PC-3 (cell line): ENCODE measurements at regions not wholly inside any gene's neighbourhood (a gene's known extent, or its start where the extent isn't known, plus 50 kb on each side); places are given as distances from the start of the nearest gene placed in this dataset.
"Not testable (repeated sequence)": the region's sequence is repeated elsewhere in the genome, so short reads cannot be mapped to it uniquely, and the experiment has no call there.

Experiments used
- ATAC-seq: fragments of 200-7000 bp; cut with Tn5 transposase; 2 replicates; pipeline ENCODE4 v1.9.1; 2020; ENCODE audit warnings: mild to moderate bottlenecking, moderate library complexity
- BruUV-seq: library from RNA; stranded (reverse); fragments of 400-500 nt; replicated peaks from 2 replicates; lab custom pipeline; 2021; lab: Mats Ljungman, UMichigan
- CTCF ChIA-PET: fragments of 300-600 bp; sonication (Branson Sonifier 250); formaldehyde crosslinking; loops from one replicate; lab custom pipeline; 2022; ENCODE audit warnings: antibody characterized with exemption; lab: Charles Lee
- POLR2A ChIA-PET: fragments of 300-600 bp; sonication (Branson Sonifier 250); formaldehyde crosslinking; loops from one replicate; lab custom pipeline; 2022; ENCODE audit warnings: antibody characterized with exemption; ENCODE audit not compliant: unreplicated experiment; lab: Charles Lee
- DNase-seq: peaks from one replicate; pipeline ENCODE4 v3.0.0-alpha.2; 2015
- H2AFZ ChIP-seq: fragments of 300-600 bp; sonication (generic); 2 replicates; pipeline ENCODE4 v1.6.0; 2016; ENCODE audit warnings: antibody characterized with exemption, low read length
- H3F3A ChIP-seq: fragments of 300-600 bp; sonication (generic); one replicate; pipeline ENCODE4 v1.6.0; 2017; ENCODE audit warnings: antibody characterized with exemption, low read length, control low read depth, mild to moderate bottlenecking; ENCODE audit not compliant: unreplicated experiment
- H3K27ac ChIP-seq: fragments of 300-600 bp; sonication (generic); 2 replicates; pipeline ENCODE4 v1.5.1; 2016; ENCODE audit warnings: mild to moderate bottlenecking, low read length
- H3K27me3 ChIP-seq: fragments of 300-600 bp; sonication (generic); 2 replicates; pipeline ENCODE4 v1.6.1; 2016; ENCODE audit warnings: low read length, mixed read lengths
- H3K36me3 ChIP-seq: fragments of 300-600 bp; sonication (generic); 2 replicates; pipeline ENCODE4 v1.6.1; 2016; ENCODE audit warnings: low read depth, mixed run types, low read length, mixed read lengths
- H3K4me1 ChIP-seq: fragments of 300-600 bp; sonication (generic); 2 replicates; pipeline ENCODE4 v1.5.1; 2016; ENCODE audit warnings: low read length; ENCODE audit not compliant: insufficient read depth
- H3K4me2 ChIP-seq: fragments of 300-600 bp; sonication (generic); 2 replicates; pipeline ENCODE4 v1.6.0; 2016; ENCODE audit warnings: low read length
- H3K4me3 ChIP-seq: fragments of 300-600 bp; sonication (generic); 2 replicates; pipeline ENCODE4 v1.5.1; 2016; ENCODE audit warnings: mild to moderate bottlenecking, low read length, mixed read lengths
- H3K79me2 ChIP-seq: fragments of 300-600 bp; sonication (generic); 2 replicates; pipeline ENCODE4 v1.6.1; 2017; ENCODE audit warnings: low read length, mixed read lengths
- H3K9ac ChIP-seq: fragments of 300-600 bp; sonication (generic); 2 replicates; pipeline ENCODE4 v1.6.0; 2016; ENCODE audit warnings: mild to moderate bottlenecking, low read length
- H3K9me2 ChIP-seq: fragments of 300-600 bp; sonication (generic); replicated peaks from 2 replicates; pipeline ENCODE4 v1.6.1; 2016; ENCODE audit warnings: mixed run types, low read length, mixed read lengths
- H3K9me3 ChIP-seq: fragments of 300-600 bp; sonication (generic); 2 replicates; pipeline ENCODE4 v1.6.1; 2016; ENCODE audit warnings: low read length, mixed read lengths
- H4K20me1 ChIP-seq: fragments of 300-600 bp; sonication (generic); 2 replicates; pipeline ENCODE4 v1.6.1; 2016; ENCODE audit warnings: low read length, mixed read lengths
- intact Hi-C: fragments of 100-400 bp; cut with micrococcal nuclease; formaldehyde crosslinking; loops from 2 replicates; pipeline ENCODE4 v1.9.0; 2023
- TF ChIP-seq, protein P1 (sequence below): fragments of 300-600 bp; sonication (generic); conservative IDR thresholded peaks from 2 replicates; pipeline ENCODE4 v1.5.1; 2017; ENCODE audit warnings: antibody characterized with exemption, low read depth, mild to moderate bottlenecking, low read length

DNA sequence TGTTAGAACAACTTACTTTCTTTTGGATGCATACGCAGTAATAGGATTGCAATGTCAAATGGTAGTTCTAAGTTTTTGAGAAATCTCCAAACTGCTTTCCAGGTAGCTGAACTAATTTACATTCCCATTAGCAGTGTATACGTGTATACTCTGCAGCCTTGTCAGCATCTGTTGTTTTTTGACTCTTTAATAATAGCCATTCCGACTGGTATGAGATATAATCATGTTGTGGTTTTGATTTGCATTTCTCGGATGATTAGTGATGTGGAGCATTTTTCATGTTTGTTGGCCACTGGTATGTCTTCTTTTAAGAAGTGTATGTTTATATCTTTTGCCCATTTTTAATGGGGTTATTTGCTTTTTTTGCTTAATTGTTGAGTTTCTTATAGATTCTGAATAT, 76.9 kb upstream of the HNRNPA1L2 start:
- H3K79me2 ChIP-seq, H4K20me1 ChIP-seq, H3K4me3 ChIP-seq, H3K9ac ChIP-seq, H3K9me2 ChIP-seq, H3K36me3 ChIP-seq, BruUV-seq, ATAC-seq, H3K9me3 ChIP-seq, H3K4me2 ChIP-seq, H2AFZ ChIP-seq, H3K27ac ChIP-seq, CTCF ChIA-PET, H3F3A ChIP-seq, intact Hi-C loops, H3K27me3 ChIP-seq, DNase-seq, POLR2A ChIA-PET, H3K4me1 ChIP-seq: not testable (repeated sequence)

DNA sequence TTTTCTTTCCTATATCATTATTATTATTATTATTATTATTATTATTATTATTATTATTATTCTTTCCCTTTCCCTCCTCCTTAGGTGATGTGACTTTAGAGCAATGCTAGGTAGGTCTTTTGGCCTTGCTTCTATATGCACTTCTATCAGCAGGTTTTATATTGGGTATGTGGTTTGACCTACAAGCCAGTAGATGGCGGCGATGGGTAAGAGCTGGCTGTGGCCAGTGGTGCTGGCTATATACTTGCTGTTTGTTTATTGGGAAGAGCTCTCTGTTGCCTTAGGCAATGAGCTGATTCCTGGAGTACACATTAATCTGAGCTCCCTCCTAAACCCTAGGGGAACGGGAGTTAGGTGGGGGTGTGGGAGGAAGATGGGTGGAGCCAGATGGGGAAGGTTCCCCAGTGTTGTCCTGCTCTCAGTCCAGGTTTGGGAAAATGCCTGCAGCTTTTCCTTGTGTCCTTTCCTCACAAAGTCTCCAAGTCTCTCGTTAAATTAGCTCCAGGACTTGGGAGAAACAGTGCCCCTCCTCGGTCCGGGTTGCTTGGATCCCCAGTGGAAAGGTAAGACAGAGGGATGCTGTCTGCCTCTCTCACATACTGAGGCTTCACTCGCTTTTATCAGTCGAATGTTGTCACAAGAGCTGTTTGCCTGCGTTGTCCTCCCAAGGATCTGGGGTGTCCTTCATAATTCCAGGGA, 72.2 kb upstream of the HNRNPA1L2 start:
- ATAC-seq, result peak; percentile 97
- POLR2A ChIA-PET, H3F3A ChIP-seq, H3K36me3 ChIP-seq, H3K27me3 ChIP-seq, H3K4me3 ChIP-seq, BruUV-seq, H3K9me2 ChIP-seq, H3K9ac ChIP-seq, intact Hi-C loops, CTCF ChIA-PET, H3K27ac ChIP-seq, H2AFZ ChIP-seq, H3K4me2 ChIP-seq, H3K79me2 ChIP-seq, H3K9me3 ChIP-seq, H3K4me1 ChIP-seq, H4K20me1 ChIP-seq: not testable (repeated sequence)
- peak; percentile 43 for DNase-seq
- TF ChIP-seq, protein P1, sequence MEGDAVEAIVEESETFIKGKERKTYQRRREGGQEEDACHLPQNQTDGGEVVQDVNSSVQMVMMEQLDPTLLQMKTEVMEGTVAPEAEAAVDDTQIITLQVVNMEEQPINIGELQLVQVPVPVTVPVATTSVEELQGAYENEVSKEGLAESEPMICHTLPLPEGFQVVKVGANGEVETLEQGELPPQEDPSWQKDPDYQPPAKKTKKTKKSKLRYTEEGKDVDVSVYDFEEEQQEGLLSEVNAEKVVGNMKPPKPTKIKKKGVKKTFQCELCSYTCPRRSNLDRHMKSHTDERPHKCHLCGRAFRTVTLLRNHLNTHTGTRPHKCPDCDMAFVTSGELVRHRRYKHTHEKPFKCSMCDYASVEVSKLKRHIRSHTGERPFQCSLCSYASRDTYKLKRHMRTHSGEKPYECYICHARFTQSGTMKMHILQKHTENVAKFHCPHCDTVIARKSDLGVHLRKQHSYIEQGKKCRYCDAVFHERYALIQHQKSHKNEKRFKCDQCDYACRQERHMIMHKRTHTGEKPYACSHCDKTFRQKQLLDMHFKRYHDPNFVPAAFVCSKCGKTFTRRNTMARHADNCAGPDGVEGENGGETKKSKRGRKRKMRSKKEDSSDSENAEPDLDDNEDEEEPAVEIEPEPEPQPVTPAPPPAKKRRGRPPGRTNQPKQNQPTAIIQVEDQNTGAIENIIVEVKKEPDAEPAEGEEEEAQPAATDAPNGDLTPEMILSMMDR, result 0 out of 2 replicates have a peak, but pooled peaks have one; percentile 16

DNA sequence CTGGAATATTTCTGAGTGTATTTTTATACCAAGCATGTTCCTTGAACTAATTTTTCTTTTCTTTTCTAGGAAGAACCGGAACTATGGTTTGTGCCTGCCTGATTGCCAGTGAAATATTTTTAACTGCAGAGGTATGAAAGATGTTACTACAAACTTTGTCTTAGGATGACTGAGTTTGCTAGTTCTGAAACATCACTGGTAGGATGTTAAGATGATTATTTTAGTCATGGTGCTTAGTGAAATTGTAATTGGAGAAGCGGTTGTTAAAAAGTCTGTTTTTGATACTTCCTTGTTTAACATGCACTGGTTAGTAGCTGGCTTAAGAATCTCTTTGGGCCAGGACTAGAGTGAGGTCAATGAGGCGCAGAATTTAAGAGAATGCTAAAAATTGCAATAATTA, 71.1 kb upstream of the HNRNPA1L2 start:
- H3K4me2 ChIP-seq, H3K4me1 ChIP-seq, POLR2A ChIA-PET, H3K36me3 ChIP-seq, H3K79me2 ChIP-seq, BruUV-seq, H3K9me3 ChIP-seq, ATAC-seq, H3K9ac ChIP-seq, intact Hi-C loops, H3K4me3 ChIP-seq, H3F3A ChIP-seq, H4K20me1 ChIP-seq, H2AFZ ChIP-seq, H3K27ac ChIP-seq, H3K27me3 ChIP-seq, H3K9me2 ChIP-seq, DNase-seq, CTCF ChIA-PET: not testable (repeated sequence)

DNA sequence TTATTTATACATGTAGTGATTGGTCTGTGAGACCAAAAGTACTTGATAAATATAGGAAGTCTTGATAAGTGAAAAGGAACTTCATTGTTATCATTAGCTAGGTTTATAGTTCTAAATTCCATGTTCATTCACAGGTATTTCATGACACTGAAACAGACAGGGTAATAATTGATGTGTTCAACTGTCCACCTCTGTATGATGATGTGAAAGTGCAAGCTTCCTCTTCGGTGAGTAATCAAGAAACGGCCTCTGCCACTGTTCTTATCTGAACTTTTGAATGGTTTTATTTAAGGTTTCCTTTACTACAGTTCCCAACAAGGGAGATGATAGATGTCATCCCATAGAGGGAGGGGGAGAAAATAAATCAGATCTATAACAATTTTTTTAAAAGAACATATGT, 59.3 kb upstream of the HNRNPA1L2 start:
- H3K9me2 ChIP-seq, H3K36me3 ChIP-seq, intact Hi-C loops, H3K27ac ChIP-seq, ATAC-seq, H4K20me1 ChIP-seq, H2AFZ ChIP-seq, H3K4me2 ChIP-seq, H3K9ac ChIP-seq, DNase-seq, H3F3A ChIP-seq, H3K27me3 ChIP-seq, BruUV-seq, H3K4me1 ChIP-seq, H3K4me3 ChIP-seq, H3K79me2 ChIP-seq, H3K9me3 ChIP-seq, CTCF ChIA-PET, POLR2A ChIA-PET: not testable (repeated sequence)
